MM.1S (cell line): ENCODE measurements at regions not wholly inside any gene's neighbourhood (a gene's known extent, or its start where the extent isn't known, plus 50 kb on each side); places are given as distances from the start of the nearest gene placed in this dataset.

Source experiments
- DNase-seq: peaks from one replicate; pipeline ENCODE4 v3.0.0-alpha.2; 2015
- H2AFZ ChIP-seq: fragments of 300-600 bp; sonication (generic); 2 replicates; pipeline ENCODE4 v1.6.0; 2016; ENCODE audit warnings: antibody characterized with exemption, low read length
- H3F3A ChIP-seq: fragments of 300-600 bp; sonication (generic); 2 replicates; pipeline ENCODE4 v1.6.1; 2016; ENCODE audit warnings: mild to moderate bottlenecking, antibody characterized with exemption, low read length, moderate library complexity, mixed read lengths; ENCODE audit not compliant: insufficient read depth
- H3K27ac ChIP-seq: fragments of 300-600 bp; sonication (generic); 2 replicates; pipeline ENCODE4 v1.5.1; 2016; ENCODE audit warnings: mild to moderate bottlenecking, low read length
- H3K27me3 ChIP-seq: fragments of 300-600 bp; sonication (generic); replicated peaks from 2 replicates; pipeline ENCODE4 v1.6.0; 2016; ENCODE audit warnings: low read length; ENCODE audit not compliant: insufficient read depth
- H3K36me3 ChIP-seq: fragments of 300-600 bp; sonication (generic); replicated peaks from 2 replicates; pipeline ENCODE4 v1.6.1; 2016; ENCODE audit warnings: mild to moderate bottlenecking, low read length, mixed read lengths; ENCODE audit not compliant: insufficient read depth
- H3K4me1 ChIP-seq: fragments of 300-600 bp; sonication (generic); 2 replicates; pipeline ENCODE4 v1.6.1; 2016; ENCODE audit warnings: low read length, mixed read lengths
- H3K4me2 ChIP-seq: fragments of 300-600 bp; sonication (generic); 2 replicates; pipeline ENCODE4 v1.6.0; 2016; ENCODE audit warnings: low read depth, low read length
- H3K4me3 ChIP-seq: fragments of 300-600 bp; sonication (generic); 2 replicates; pipeline ENCODE4 v1.5.1; 2016; ENCODE audit warnings: low read length, mixed read lengths
- H3K79me2 ChIP-seq: fragments of 300-600 bp; sonication (generic); 2 replicates; pipeline ENCODE4 v1.6.1; 2016; ENCODE audit warnings: mixed run types, low read length, mixed read lengths
- H3K9ac ChIP-seq: fragments of 300-600 bp; sonication (generic); 2 replicates; pipeline ENCODE4 v1.6.1; 2016; ENCODE audit warnings: low read length, mixed read lengths
- H3K9me2 ChIP-seq: fragments of 300-600 bp; sonication (generic); replicated peaks from 2 replicates; pipeline ENCODE4 v1.6.1; 2016; ENCODE audit warnings: mild to moderate bottlenecking, low read length, mixed read lengths; ENCODE audit not compliant: insufficient read depth
- H3K9me3 ChIP-seq: fragments of 300-600 bp; sonication (generic); replicated peaks from 2 replicates; pipeline ENCODE4 v1.6.1; 2016; ENCODE audit warnings: mild to moderate bottlenecking, low read length, mixed read lengths; ENCODE audit not compliant: insufficient read depth
- H4K20me1 ChIP-seq: fragments of 300-600 bp; sonication (generic); 2 replicates; pipeline ENCODE4 v1.6.1; 2016; ENCODE audit warnings: mild to moderate bottlenecking, low read length, moderate library complexity, mixed read lengths; ENCODE audit not compliant: insufficient read depth
- CTCF ChIP-seq: fragments of 300-600 bp; sonication (generic); IDR thresholded peaks from 2 replicates; pipeline ENCODE4 v1.5.1; 2016; ENCODE audit warnings: antibody characterized with exemption, low read length, mixed read lengths
- EZH2 ChIP-seq: fragments of 300-600 bp; sonication (generic); optimal IDR thresholded peaks from 2 replicates; pipeline ENCODE3; 2017; ENCODE audit warnings: low read depth, mild to moderate bottlenecking, antibody characterized with exemption, low read length, mixed read lengths
- EZH2phosphoT487 ChIP-seq: fragments of 300-600 bp; sonication (generic); IDR thresholded peaks from 2 replicates; pipeline ENCODE4 v1.6.1; 2018; ENCODE audit warnings: antibody characterized with exemption, low read length

GRCh38 chr12:28681980-28682379 is 467.1 kb upstream of the FAR2 start:
- Histone ChIP-seq H3K9ac (no peak overlapping the region), H3K36me3 (no peaks in the 10 kb centered on the region), H3F3A (no peaks in the 10 kb centered on the region), H2AFZ (no peak overlapping the region), H3K4me3 (no peak overlapping the region), H3K9me3 (no peaks in the 10 kb centered on the region), H3K79me2 (no peaks in the 10 kb centered on the region), H4K20me1 (no peaks in the 10 kb centered on the region), H3K4me1 (no peaks in the 10 kb centered on the region), H3K27me3 (no peaks in the 10 kb centered on the region), H3K9me2 (no peaks in the 10 kb centered on the region), H3K4me2 (no peak overlapping the region), H3K27ac (no peak overlapping the region)
- TF ChIP-seq EZH2, result no peak
- no peak for TF ChIP-seq EZH2phosphoT487
- TF ChIP-seq CTCF, result no peak
- DNase-seq, result no peak

DNA sequence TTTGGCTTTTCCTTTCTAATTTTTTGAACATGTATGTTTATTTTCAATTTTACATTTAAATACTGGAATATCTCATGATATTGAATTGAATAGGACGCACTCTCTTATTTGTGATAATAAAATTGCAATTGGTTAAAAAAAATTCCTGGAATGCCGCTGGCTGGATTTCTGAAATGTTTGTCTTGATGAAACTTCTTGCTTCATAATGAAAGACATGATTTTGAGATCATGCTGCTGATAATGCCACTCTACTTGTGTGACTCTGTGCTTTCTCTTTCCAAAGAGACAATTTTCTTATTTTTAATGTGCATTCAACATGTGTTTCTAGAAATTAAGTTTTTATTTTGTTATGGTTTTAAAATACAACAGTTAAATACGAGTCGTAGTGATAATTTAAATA is 465.7 kb upstream of the FAR2 start:
- Histone ChIP-seq H4K20me1 (no peaks in the 10 kb centered on the region), H3F3A (no peaks in the 10 kb centered on the region), H3K9me3 (no peaks in the 10 kb centered on the region), H3K4me3 (no peak overlapping the region), H3K4me2 (no peak overlapping the region), H3K36me3 (no peaks in the 10 kb centered on the region), H3K4me1 (no peaks in the 10 kb centered on the region), H3K9ac (no peak overlapping the region), H2AFZ (no peak overlapping the region), H3K9me2 (no peaks in the 10 kb centered on the region), H3K27ac (no peak overlapping the region), H3K27me3 (no peaks in the 10 kb centered on the region), H3K79me2 (no peaks in the 10 kb centered on the region)
- DNase-seq, result no peak
- no peak for TF ChIP-seq EZH2phosphoT487
- no peak for TF ChIP-seq EZH2
- TF ChIP-seq CTCF, result no peak

DNA sequence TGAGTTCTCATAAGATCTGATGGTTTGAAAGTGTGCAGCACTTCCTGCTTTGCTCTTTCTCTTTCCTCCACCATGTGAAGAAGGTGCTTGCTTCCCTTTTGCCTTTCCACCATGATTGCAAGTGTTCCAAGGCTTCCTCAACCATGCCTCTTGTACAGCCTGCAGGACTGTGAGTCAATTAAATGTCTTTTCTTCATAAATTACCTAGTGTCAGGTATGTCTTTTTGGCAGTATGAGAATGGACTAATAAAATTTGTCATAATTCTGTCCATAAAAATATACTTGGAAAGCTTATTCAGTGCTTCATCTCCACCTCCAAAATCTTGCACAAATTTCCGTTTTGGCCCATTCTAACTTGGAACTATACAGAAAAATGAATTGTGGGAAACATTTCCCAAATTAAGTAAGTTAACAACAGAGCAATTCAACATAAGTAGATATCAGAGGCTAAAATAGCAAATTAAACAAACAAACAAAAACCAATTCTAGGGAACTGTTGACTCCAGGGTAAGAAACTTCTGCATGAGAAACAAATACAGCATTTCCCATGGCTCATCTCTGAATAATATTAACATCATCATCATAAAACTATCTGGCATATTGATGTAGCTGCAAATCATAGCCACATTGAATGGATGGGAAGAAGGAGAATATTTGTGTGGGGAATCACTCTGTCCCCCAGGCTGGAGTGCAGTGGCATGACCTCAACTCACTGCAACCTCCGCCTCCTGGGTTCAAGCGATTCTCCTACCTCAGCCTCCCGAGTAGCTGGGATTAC is 459.5 kb upstream of the FAR2 start:
- Histone ChIP-seq H3K9me3 (no peaks in the 10 kb centered on the region), H3F3A (no peaks in the 10 kb centered on the region), H3K4me1 (no peaks in the 10 kb centered on the region), H3K79me2 (no peaks in the 10 kb centered on the region), H3K4me3 (no peak overlapping the region), H3K27me3 (no peaks in the 10 kb centered on the region), H3K9me2 (no peaks in the 10 kb centered on the region), H4K20me1 (no peaks in the 10 kb centered on the region), H3K4me2 (no peak overlapping the region), H3K9ac (no peak overlapping the region), H3K36me3 (no peaks in the 10 kb centered on the region), H2AFZ (no peak overlapping the region), H3K27ac (no peak overlapping the region)
- no peak for DNase-seq
- TF ChIP-seq EZH2 (no peak), EZH2phosphoT487 (no peak), CTCF (no peak)
